ENCODE measurements at regions not wholly inside any gene's neighbourhood (a gene's known extent, or its start where the extent isn't known, plus 50 kb on each side); places are given as distances from the start of the nearest gene placed in this dataset.

DNA sequence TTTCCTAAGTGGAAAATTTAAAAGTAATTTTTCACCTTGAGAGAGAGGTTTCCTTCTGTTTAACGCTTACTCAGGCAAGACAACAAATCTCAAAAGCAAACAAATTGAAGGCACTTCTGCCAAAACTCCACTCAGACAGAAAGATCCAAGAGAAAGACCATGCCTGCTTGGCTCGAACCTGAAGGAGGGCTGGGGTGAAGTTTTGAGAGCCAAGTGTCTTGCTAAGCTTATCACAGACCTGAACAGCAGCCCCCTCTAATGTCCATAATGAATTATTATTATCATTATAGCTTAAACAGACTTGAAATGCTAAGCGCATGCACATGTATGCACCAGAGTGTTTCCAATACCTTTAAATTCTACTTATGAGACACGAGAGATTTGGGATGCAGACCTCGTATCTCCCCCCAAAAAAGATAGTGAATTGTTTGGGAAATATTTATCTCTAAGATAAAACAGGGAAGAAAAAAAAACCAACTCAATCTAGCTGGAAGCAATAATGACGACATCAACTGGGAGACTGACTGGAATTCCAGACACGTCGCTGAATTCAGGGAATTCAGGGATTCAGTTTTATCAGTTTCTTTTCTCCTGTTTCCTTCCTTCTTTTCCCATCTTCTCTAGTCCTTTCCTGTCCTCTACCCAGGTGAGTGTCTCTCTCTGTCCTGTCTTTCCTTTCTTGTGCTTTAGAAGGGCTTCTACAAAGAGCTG, 473.2 kb downstream of the RBFOX1 start:
- 93% methylated on average over 8 of the region's 8 CpGs; no CpG with 5 or more reads in 1 of the 2 experiments for WGBS, 2 experiments (ENCODE audit: extremely low coverage in 1 of 2, insufficient coverage in 1 of 2, insufficient read length in 1 of 2, insufficient replicate concordance in 2 of 2, low coverage in 1 of 2, low lambda C conversion rate in 2 of 2, missing lambda C conversion rate in 1 of 2)
- Histone ChIP-seq H3K9me3 (ENCODE audit: insufficient read depth in 2 of 2, low read depth in 1 of 2, low read length in 1 of 2) (peaks cover 2 to 4% of the 10 kb centered on the region in 2 experiments; a peak in 1 of 4 replicates), H4K8ac (ENCODE audit: extremely low read depth, insufficient read depth, low read length) (no peak overlapping the region), H3K4me2 (ENCODE audit: insufficient read depth in 1 of 2, low read depth in 2 of 2, low read length in 2 of 2) (no peak overlapping the region), H3K27ac (ENCODE audit: low read depth, low read length) (no peak overlapping the region), H3K14ac (ENCODE audit: insufficient read length) (no peak overlapping the region), H3K23ac (ENCODE audit: insufficient read length) (no peak overlapping the region), H2BK20ac (ENCODE audit: low read length) (no peak overlapping the region), H3K79me2 (ENCODE audit: control insufficient read depth in 1 of 2, insufficient read depth in 2 of 2, low read length in 2 of 2) (no peaks in the 10 kb centered on the region), H3K18ac (ENCODE audit: extremely low read depth, low read length) (no peak overlapping the region), H3K9ac (replicated peaks in 1 of 4; ENCODE audit: extremely low read depth in 1 of 4, low read depth in 3 of 4, low read length in 3 of 4) (no peak overlapping the region), H2AK5ac (ENCODE audit: low read depth, low read length) (no peak overlapping the region), H2AFZ (ENCODE audit: low read length) (peak overlapping the region; percentile 73; the same call in 1 of the 2 replicates), H3K4me3 (ENCODE audit: extremely low read depth in 1 of 4, insufficient read depth in 2 of 4, low read depth in 3 of 4, low read length in 4 of 4) (no peak overlapping the region), H3K79me1 (ENCODE audit: low read depth, low read length) (no peaks in the 10 kb centered on the region), H2BK15ac (ENCODE audit: low read length) (no peak overlapping the region), H2BK12ac (ENCODE audit: low read depth, low read length) (no peak overlapping the region), H3K4ac (replicated peaks; ENCODE audit: insufficient read length, low read depth, low read length) (no peak overlapping the region), H4K5ac (ENCODE audit: insufficient read length, low read depth, low read length) (no peak overlapping the region), H3K27me3 (replicated peaks in 1 of 4; ENCODE audit: control insufficient read depth in 3 of 4, extremely low read depth in 1 of 4, insufficient read depth in 3 of 4, low read length in 3 of 4) (no peaks in the 10 kb centered on the region), H3K23me2 (ENCODE audit: low read depth, low read length) (no peaks in the 10 kb centered on the region), H3K36me3 (ENCODE audit: control insufficient read depth in 2 of 4, insufficient read depth in 4 of 4, low read length in 3 of 4) (no peaks in the 10 kb centered on the region), H4K91ac (replicated peaks; ENCODE audit: insufficient read length, low read length) (no peak overlapping the region), H2BK5ac (ENCODE audit: low read depth, low read length) (no peak overlapping the region), H2BK120ac (replicated peaks; ENCODE audit: low read depth, low read length) (no peak overlapping the region), H3K56ac (replicated peaks; ENCODE audit: insufficient read length, low read depth, low read length) (no peak overlapping the region), H4K20me1 (replicated peaks in 1 of 2; ENCODE audit: control insufficient read depth in 1 of 2, insufficient read depth in 2 of 2, low read length in 2 of 2) (no peaks in the 10 kb centered on the region), H3K4me1 (replicated peaks in 1 of 4; ENCODE audit: control insufficient read depth in 3 of 4, insufficient read depth in 4 of 4, low read length in 3 of 4) (peaks cover 0 to 2% (median 0%) of the 10 kb centered on the region in 4 experiments; a peak in 1 of 7 replicates)
- TF ChIP-seq RAD21 (IDR thresholded peaks at IDR 0.05 in 1 of 2, conservative IDR thresholded peaks at IDR 0.05 in 1 of 2; ENCODE audit: low read depth in 2 of 2, low read length in 2 of 2), result peak in 1 of 2 experiments; percentile 31; a peak in 1 of 4 replicates
- TF ChIP-seq SAP30 (IDR thresholded peaks at IDR 0.05; ENCODE audit: insufficient read depth, insufficient replicate concordance, low read length), result no peak
- no peak for DNase-seq (ENCODE audit: low read depth in 1 of 2, low spot score in 2 of 2)
- ChIA-PET POLR2A (ENCODE audit: partially characterized antibody) (no interaction called here), CTCF (ENCODE audit: partially characterized antibody) (interaction anchor here (0.9 to 1.3 kb wide), 3 partner anchors 8 to 99 kb away, joined by 3 read pairs; no protein-coding TSS in a partner anchor)
- FAIRE-seq, result no peak
